ENCODE measurements at regions not wholly inside any gene's neighbourhood (a gene's known extent, or its start where the extent isn't known, plus 50 kb on each side); places are given as distances from the start of the nearest gene placed in this dataset.
A peak's percentile ranks its signal among the peaks of the same experiment; 100 is the strongest.

DNA sequence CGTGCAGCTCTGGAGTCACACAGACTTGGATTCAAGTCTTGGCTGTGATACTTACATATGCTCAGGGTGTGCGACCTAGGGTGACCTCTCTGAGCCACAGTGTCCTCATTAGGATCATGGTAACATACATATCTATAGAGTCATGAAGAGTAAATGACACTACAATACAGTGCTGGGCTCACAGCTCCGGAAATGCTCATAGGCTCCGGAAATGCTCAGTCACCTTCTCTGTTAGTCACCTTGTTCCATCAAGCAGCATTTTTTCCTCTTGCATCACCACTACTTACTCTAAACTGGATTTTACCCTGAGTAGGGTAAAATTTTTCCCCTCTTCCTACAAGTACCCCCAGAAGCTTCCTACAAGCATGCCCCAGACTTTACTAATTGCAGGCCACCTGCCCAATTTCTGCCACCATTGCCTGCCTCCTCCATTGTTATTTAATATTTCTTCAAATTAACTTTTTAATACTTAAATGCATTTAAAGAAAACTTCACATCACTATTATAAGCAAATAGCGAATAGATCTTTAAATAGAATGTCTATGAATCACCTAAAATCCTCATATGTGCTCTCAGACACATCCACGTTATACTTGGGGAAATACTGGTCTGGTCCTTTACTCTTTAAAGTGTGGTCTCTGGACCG lies 147.6 kb upstream of the SPRY4 start (continued):
- TF ChIP-seq, protein P1, sequence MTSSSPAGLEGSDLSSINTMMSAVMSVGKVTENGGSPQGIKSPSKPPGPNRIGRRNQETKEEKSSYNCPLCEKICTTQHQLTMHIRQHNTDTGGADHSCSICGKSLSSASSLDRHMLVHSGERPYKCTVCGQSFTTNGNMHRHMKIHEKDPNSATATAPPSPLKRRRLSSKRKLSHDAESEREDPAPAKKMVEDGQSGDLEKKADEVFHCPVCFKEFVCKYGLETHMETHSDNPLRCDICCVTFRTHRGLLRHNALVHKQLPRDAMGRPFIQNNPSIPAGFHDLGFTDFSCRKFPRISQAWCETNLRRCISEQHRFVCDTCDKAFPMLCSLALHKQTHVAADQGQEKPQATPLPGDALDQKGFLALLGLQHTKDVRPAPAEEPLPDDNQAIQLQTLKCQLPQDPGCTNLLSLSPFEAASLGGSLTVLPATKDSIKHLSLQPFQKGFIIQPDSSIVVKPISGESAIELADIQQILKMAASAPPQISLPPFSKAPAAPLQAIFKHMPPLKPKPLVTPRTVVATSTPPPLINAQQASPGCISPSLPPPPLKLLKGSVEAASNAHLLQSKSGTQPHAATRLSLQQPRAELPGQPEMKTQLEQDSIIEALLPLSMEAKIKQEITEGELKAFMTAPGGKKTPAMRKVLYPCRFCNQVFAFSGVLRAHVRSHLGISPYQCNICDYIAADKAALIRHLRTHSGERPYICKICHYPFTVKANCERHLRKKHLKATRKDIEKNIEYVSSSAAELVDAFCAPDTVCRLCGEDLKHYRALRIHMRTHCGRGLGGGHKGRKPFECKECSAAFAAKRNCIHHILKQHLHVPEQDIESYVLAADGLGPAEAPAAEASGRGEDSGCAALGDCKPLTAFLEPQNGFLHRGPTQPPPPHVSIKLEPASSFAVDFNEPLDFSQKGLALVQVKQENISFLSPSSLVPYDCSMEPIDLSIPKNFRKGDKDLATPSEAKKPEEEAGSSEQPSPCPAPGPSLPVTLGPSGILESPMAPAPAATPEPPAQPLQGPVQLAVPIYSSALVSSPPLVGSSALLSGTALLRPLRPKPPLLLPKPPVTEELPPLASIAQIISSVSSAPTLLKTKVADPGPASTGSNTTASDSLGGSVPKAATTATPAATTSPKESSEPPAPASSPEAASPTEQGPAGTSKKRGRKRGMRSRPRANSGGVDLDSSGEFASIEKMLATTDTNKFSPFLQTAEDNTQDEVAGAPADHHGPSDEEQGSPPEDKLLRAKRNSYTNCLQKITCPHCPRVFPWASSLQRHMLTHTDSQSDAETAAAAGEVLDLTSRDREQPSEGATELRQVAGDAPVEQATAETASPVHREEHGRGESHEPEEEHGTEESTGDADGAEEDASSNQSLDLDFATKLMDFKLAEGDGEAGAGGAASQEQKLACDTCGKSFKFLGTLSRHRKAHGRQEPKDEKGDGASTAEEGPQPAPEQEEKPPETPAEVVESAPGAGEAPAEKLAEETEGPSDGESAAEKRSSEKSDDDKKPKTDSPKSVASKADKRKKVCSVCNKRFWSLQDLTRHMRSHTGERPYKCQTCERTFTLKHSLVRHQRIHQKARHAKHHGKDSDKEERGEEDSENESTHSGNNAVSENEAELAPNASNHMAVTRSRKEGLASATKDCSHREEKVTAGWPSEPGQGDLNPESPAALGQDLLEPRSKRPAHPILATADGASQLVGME (CRISPR knock-in tag; IDR thresholded peaks at IDR 0.05) = no peak
- TF ChIP-seq PHF8 (IDR thresholded peaks at IDR 0.05; ENCODE audit: borderline replicate concordance, low read length) = no peak
- peak; percentile 34 for TF ChIP-seq HMGN3 (IDR thresholded peaks at IDR 0.05; ENCODE audit: borderline replicate concordance, extremely low read depth, insufficient read length, low read depth, low read length)
- TF ChIP-seq PCBP1 (IDR thresholded peaks at IDR 0.05; ENCODE audit: low read depth, low read length, poor library complexity, severe bottlenecking) = no peak
- TF ChIP-seq CBX8 (IDR thresholded peaks at IDR 0.05; ENCODE audit: borderline replicate concordance, extremely low read depth, low read depth, low read length, poor library complexity, severe bottlenecking) = no peak
- no peak for TF ChIP-seq KAT7 (CRISPR knock-in tag; IDR thresholded peaks at IDR 0.05; ENCODE audit: borderline replicate concordance)
- TF ChIP-seq CEBPG (CRISPR knock-in tag; IDR thresholded peaks at IDR 0.05) = peak; percentile 96
- peak; percentile 81 to 98 for TF ChIP-seq CEBPG (tag; conservative IDR thresholded peaks at IDR 0.05 in 1 of 2, IDR thresholded peaks at IDR 0.05 in 1 of 2)
- no peak for TF ChIP-seq ZNF589 (CRISPR knock-in tag; IDR thresholded peaks at IDR 0.05; ENCODE audit: low read depth)
- no peak for TF ChIP-seq SP1 (CRISPR knock-in tag; IDR thresholded peaks at IDR 0.05)
- TF ChIP-seq GTF2A2 (tag; IDR thresholded peaks at IDR 0.05) = no peak
- no peak for TF ChIP-seq CBFB (CRISPR knock-in tag; IDR thresholded peaks at IDR 0.05)
- peak; percentile 94 for TF ChIP-seq EP300 (IDR thresholded peaks at IDR 0.05; ENCODE audit: low read length)
- TF ChIP-seq, protein P2, sequence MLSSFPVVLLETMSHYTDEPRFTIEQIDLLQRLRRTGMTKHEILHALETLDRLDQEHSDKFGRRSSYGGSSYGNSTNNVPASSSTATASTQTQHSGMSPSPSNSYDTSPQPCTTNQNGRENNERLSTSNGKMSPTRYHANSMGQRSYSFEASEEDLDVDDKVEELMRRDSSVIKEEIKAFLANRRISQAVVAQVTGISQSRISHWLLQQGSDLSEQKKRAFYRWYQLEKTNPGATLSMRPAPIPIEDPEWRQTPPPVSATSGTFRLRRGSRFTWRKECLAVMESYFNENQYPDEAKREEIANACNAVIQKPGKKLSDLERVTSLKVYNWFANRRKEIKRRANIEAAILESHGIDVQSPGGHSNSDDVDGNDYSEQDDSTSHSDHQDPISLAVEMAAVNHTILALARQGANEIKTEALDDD (IDR thresholded peaks at IDR 0.05) = peak; percentile 74
- peak; percentile 39; the same call in 1 of the 2 replicates for TF ChIP-seq NR2C1 (IDR thresholded peaks at IDR 0.05)
- TF ChIP-seq NR2C1 (tag; IDR thresholded peaks at IDR 0.05) = peak; percentile 42; the same call in 1 of the 2 replicates
- TF ChIP-seq, protein P3, sequence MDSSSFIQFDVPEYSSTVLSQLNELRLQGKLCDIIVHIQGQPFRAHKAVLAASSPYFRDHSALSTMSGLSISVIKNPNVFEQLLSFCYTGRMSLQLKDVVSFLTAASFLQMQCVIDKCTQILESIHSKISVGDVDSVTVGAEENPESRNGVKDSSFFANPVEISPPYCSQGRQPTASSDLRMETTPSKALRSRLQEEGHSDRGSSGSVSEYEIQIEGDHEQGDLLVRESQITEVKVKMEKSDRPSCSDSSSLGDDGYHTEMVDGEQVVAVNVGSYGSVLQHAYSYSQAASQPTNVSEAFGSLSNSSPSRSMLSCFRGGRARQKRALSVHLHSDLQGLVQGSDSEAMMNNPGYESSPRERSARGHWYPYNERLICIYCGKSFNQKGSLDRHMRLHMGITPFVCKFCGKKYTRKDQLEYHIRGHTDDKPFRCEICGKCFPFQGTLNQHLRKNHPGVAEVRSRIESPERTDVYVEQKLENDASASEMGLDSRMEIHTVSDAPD (CRISPR knock-in tag; IDR thresholded peaks at IDR 0.05) = no peak
- TF ChIP-seq NCOA4 (IDR thresholded peaks at IDR 0.05; ENCODE audit: partially characterized antibody) = no peak
- peak; percentile 41 for TF ChIP-seq POLR2B (IDR thresholded peaks at IDR 0.05; ENCODE audit: low read depth, partially characterized antibody)
- TF ChIP-seq GTF2F1 (IDR thresholded peaks at IDR 0.05; ENCODE audit: low read depth, low read length) = no peak

All from K562 (cell line).